Activated naive CD4-positive, alpha-beta T cell treated with anti-CD3 and anti-CD28 coated beads, Interleukin-2, amount 10 ng/mL, durations not matched to agents 7 days and 5 days (primary cell): ENCODE measurements at regions not wholly inside any gene's neighbourhood (a gene's known extent, or its start where the extent isn't known, plus 50 kb on each side); places are given as distances from the start of the nearest gene placed in this dataset.

Experiments
- CTCF ChIA-PET: fragments of 350-600 bp; sonication (Branson Sonifier 250); formaldehyde crosslinking; loops from one replicate; lab custom pipeline; 2021; ENCODE audit warnings: antibody characterized with exemption; lab: Charles Lee
- DNase-seq: peaks from one replicate; pipeline ENCODE4 v3.0.0-alpha.2; 2020
- H3K27ac Mint-ChIP-seq: one replicate; pipeline ENCODE4 v1.8.0; 2021; ENCODE audit warnings: mild to moderate bottlenecking, moderate library complexity, mixed read lengths
- H3K27me3 Mint-ChIP-seq: one replicate; pipeline ENCODE4 v1.8.0; 2021; ENCODE audit warnings: mild to moderate bottlenecking, mixed read lengths
- H3K36me3 Mint-ChIP-seq: one replicate; pipeline ENCODE4 v1.8.0; 2021; ENCODE audit warnings: mixed read lengths
- H3K4me1 Mint-ChIP-seq: one replicate; pipeline ENCODE4 v1.8.0; 2021; ENCODE audit warnings: mixed read lengths
- H3K4me3 Mint-ChIP-seq: one replicate; pipeline ENCODE4 v1.8.0; 2021; ENCODE audit warnings: mild to moderate bottlenecking, moderate library complexity, mixed read lengths
- H3K9me3 Mint-ChIP-seq: one replicate; pipeline ENCODE4 v1.8.0; 2021; ENCODE audit warnings: mixed read lengths

DNA sequence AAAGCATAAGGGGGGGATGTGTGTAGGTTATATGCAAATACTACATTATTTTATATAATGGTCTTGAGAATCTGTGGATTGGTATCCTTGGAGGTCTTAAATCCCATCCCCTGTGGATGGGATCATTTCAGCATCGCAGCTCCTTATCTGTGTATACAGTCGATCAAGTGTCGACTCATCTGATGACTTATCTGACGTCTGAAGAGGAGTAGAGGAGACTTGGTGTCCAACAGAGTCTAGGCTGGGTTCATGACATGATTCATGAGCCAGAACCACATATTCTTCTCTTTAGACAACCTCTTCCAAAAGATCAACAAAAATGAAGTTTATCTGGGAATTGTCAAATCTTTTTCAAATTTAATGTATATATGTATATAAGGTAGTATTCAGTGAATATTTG, 220.7 kb downstream of the NR2F2 start:
- CTCF ChIA-PET = no interaction called here
- Mint-ChIP-seq H3K27ac (no peak overlapping the region), H3K9me3 (peaks cover 8% of the 10 kb centered on the region), H3K4me1 (no peaks in the 10 kb centered on the region), H3K36me3 (no peaks in the 10 kb centered on the region), H3K27me3 (no peaks in the 10 kb centered on the region), H3K4me3 (no peak overlapping the region)
- DNase-seq = no peak

DNA sequence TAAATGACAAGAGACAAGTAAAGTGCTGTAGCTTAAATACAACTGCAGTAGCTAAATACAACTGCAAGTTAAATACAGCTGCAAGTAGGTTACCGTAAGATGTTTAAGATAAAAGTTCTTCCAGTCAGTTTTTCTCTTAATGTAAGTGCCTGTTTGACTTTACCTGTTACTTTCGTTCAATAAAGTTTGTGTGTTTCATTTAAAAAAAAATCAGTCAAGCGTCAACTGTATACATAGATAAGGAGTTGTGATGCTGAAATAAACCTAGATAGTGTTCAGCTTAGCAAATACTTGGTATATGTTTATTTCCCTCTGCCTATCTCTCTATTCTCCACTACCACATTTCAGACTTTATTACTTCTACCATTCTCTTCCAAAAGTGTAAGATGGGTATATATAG, 221.2 kb downstream of the NR2F2 start:
- Mint-ChIP-seq H3K4me1 (no peaks in the 10 kb centered on the region), H3K9me3 (peaks cover 8% of the 10 kb centered on the region), H3K27me3 (no peaks in the 10 kb centered on the region), H3K36me3 (no peaks in the 10 kb centered on the region), H3K4me3 (no peak overlapping the region), H3K27ac (no peak overlapping the region)
- CTCF ChIA-PET = no interaction called here
- no peak for DNase-seq

DNA sequence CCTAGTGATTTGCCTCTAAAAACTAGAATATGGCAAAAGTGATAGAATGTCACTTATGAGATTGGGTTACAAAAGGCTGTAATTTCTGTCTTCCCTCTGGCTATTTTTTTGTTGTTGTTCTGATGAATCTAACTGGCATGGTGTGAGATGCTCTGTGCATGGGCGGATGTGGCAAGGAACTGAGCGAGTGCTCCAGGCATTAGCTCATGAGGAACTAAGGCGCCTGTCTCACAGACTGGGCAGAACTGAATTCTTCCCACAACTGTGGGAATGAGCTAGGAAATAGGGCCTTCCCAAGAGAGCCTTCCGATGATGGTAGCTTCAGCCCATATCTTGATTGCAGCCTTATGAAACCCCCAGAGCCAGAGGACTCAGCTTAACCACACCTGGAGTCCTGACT, 222.5 kb downstream of the NR2F2 start:
- CTCF ChIA-PET = no interaction called here
- Mint-ChIP-seq H3K4me1 (no peaks in the 10 kb centered on the region), H3K4me3 (no peak overlapping the region), H3K27me3 (no peaks in the 10 kb centered on the region), H3K27ac (no peak overlapping the region), H3K9me3 (peaks cover 8% of the 10 kb centered on the region), H3K36me3 (no peaks in the 10 kb centered on the region)
- DNase-seq = no peak

DNA sequence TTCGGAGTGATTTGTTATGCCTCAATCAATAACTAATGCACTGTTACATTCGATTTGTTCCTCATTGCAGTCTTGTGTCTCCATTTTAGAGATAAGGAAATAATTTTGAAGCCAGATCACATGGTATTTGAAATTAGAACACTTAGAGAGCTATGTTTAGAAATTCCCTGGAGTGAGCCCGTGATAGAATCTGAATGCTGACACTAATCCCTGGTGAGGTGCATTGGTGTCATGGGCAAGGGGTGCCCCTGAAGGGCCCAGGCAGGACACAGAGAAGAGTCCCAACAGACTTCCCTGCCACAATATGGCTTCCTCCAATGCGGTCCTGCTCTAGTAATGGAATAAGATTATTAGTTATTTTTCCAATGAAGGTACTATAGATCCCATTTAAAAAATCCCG, 223.0 kb downstream of the NR2F2 start:
- Mint-ChIP-seq H3K9me3 (peaks cover 8% of the 10 kb centered on the region), H3K27ac (no peak overlapping the region), H3K27me3 (no peaks in the 10 kb centered on the region), H3K4me1 (no peaks in the 10 kb centered on the region), H3K36me3 (no peaks in the 10 kb centered on the region), H3K4me3 (no peak overlapping the region)
- CTCF ChIA-PET = no interaction called here
- no peak for DNase-seq

DNA sequence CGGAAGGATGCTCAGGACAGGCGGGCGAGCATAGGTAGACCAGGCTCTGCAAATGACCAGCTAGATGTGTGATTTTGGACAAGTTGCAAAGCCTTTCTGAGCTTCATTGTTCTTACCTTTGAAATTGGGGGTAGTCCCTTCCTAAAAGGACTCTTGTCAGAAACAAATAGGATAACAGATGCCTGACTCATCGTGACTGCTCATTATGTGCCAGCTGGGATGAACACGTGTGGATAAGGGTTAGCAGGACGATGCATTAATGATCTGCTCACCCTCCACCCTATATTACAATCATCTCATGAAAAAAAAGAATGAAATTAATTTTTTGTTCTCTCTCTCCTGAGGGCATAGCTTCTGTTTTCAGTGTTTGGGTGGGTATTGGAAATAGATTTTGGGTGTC, 223.4 kb downstream of the NR2F2 start:
- Mint-ChIP-seq H3K27me3 (no peaks in the 10 kb centered on the region), H3K36me3 (no peaks in the 10 kb centered on the region), H3K27ac (no peak overlapping the region), H3K4me1 (no peaks in the 10 kb centered on the region), H3K9me3 (peaks cover 8% of the 10 kb centered on the region), H3K4me3 (no peak overlapping the region)
- DNase-seq = no peak
- CTCF ChIA-PET = no interaction called here

DNA sequence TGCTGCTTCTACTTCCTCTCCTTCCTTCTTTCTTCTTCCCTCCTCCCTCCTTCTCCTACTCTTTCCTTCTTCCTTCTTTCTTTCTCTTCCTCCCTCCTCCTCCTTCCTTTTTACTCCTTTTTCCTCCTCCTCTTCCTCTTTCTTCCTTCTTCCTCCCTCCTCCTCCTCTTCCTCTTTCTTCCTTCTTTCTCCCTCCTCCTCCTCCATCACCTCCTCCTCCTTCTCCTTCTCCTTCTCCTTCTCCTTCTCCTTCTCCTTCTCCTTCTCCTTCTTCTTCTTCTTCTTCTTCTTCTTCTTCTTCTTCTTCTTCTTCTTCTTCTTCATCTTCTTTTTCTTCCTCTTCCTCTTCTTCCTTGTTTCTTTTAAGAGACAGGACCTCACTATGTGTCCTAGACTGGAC, 224.0 kb downstream of the NR2F2 start:
- Mint-ChIP-seq H3K27me3 (no peaks in the 10 kb centered on the region), H3K4me1 (no peaks in the 10 kb centered on the region), H3K4me3 (no peak overlapping the region), H3K27ac (no peak overlapping the region), H3K36me3 (no peaks in the 10 kb centered on the region), H3K9me3 (peaks cover 8% of the 10 kb centered on the region)
- CTCF ChIA-PET = no interaction called here
- no peak for DNase-seq

DNA sequence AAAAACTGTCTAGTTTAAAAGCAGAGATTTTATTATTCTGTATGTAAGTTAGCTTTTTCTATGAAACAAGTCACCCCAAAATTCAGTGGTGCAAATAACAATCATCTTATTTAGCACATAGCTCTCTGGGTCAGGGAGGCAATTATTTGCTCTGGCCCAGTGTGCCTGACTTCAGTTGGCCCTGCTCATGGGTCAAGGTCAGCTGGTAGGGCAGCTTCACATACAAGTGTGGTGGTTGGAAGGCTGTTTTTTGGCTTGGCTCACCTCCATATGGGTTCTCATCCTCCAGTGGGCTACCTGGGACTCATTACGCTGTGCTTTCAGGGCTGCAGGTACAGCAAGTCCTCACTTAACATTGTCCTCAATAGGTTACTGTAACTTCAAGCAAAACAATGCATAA, 228.6 kb downstream of the NR2F2 start:
- H3K4me3 Mint-ChIP-seq = no peak overlapping the region
- H3K27me3 Mint-ChIP-seq = no peaks in the 10 kb centered on the region
- no peak overlapping the region for H3K27ac Mint-ChIP-seq
- no peaks in the 10 kb centered on the region for H3K36me3 Mint-ChIP-seq
- no peaks in the 10 kb centered on the region for H3K4me1 Mint-ChIP-seq
- no peak for DNase-seq
- CTCF ChIA-PET = interaction anchor here (0.6 kb wide), 1 partner anchor 26 kb away, joined by 3 read pairs; no protein-coding TSS in a partner anchor
- peaks cover 10% of the 10 kb centered on the region for H3K9me3 Mint-ChIP-seq

DNA sequence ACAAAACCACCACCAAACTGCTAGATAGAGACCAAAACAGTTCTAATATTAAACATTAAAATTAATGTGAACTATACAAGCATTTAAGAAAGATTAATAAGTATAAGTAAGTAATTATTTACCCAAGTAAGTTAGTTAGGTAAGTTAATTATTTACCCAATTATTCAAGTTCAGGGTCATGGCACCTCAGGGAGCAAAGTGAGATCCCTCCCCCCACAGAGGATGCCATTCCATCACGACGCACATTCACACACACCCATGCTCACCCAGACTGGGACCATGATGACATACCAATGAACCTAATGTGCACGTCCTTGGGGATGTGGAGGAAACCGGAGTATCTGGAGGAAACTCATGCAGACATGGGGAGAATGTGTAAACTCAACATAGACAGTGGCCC, 229.1 kb downstream of the NR2F2 start:
- Mint-ChIP-seq H3K4me3 (no peak overlapping the region), H3K9me3 (peaks cover 10% of the 10 kb centered on the region), H3K4me1 (no peaks in the 10 kb centered on the region), H3K27ac (no peak overlapping the region), H3K27me3 (no peaks in the 10 kb centered on the region), H3K36me3 (no peaks in the 10 kb centered on the region)
- no peak for DNase-seq
- CTCF ChIA-PET = interaction anchor here (0.6 kb wide), 1 partner anchor 27 kb away, joined by 3 read pairs; no protein-coding TSS in a partner anchor

DNA sequence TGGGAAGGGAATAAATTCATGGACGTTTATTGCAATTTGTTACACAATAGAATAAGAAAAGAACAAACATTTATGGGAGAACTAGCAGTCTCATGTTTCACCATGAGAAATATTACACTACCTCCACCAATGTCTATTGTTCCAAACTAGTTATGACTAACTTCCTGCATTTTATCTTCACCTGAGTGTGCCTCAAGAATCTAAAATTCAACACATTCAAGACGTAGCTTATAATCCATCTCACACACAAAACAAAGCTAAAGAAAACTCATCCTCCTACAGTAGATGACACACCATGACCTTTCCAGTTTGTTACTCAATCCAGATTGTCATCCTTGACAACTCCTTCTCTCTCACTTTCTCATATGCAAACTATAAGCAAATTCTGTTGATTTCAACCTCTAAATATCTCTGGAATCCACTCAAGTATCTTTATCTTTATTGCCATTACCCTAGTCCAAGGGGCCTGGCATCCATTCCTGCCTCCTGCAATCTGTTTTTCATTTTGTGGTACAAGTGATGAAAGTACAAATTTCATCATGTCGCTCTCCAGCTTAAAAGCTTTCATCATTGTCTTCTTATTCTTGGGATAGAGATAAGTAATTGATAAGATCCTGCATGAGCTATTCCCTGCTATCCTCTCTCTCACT, 229.9 kb downstream of the NR2F2 start:
- DNase-seq = no peak
- CTCF ChIA-PET = no interaction called here
- no peak overlapping the region for H3K4me3 Mint-ChIP-seq
- no peaks in the 10 kb centered on the region for H3K36me3 Mint-ChIP-seq
- H3K9me3 Mint-ChIP-seq = peaks cover 7% of the 10 kb centered on the region
- no peak overlapping the region for H3K27ac Mint-ChIP-seq
- H3K27me3 Mint-ChIP-seq = no peaks in the 10 kb centered on the region
- H3K4me1 Mint-ChIP-seq = no peaks in the 10 kb centered on the region

DNA sequence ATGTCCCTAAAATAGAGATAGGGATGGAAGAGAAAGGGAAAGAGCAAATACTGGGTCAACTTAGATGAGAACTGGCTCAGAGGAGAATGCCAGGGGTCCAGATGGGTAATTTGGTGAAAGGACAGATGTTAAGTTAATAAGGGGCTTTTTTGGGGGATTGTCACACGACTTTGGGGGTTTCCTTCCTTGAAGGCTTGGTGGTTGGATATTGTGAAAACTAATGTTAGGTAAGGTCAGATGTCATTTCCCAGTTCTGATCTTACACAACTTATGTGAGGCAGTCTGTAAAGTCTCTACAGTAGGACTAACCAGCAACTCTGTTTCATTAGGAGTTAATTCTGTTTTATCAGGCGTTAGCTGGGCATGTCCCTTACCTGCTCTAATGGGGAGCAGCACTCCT, 231.1 kb downstream of the NR2F2 start:
- H3K4me1 Mint-ChIP-seq = no peaks in the 10 kb centered on the region
- CTCF ChIA-PET = no interaction called here
- H3K27me3 Mint-ChIP-seq = no peaks in the 10 kb centered on the region
- H3K9me3 Mint-ChIP-seq = peaks cover 4% of the 10 kb centered on the region
- no peak overlapping the region for H3K4me3 Mint-ChIP-seq
- no peak for DNase-seq
- H3K36me3 Mint-ChIP-seq = no peaks in the 10 kb centered on the region
- H3K27ac Mint-ChIP-seq = no peak overlapping the region

DNA sequence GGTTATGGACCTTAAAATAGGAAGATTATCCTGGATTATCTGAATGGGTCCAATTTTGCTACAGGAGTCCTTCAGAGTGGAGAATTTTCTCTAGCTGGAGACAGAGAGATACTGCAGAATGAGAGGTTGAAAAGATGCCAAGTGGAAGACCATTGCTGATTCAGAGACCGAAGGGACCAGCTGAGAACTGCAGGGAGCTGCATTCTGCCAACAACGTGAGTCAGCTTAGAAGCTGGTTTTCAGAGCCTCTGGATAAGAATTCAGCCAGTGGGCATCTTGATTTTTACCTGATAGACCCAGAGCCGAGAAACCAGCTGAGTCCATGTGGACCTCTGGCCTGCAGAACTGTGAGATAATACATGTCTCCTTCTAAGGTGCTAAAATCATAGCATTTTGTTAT, 234.0 kb downstream of the NR2F2 start:
- H3K4me3 Mint-ChIP-seq = no peak overlapping the region
- H3K9me3 Mint-ChIP-seq = peaks cover 4% of the 10 kb centered on the region
- no peaks in the 10 kb centered on the region for H3K4me1 Mint-ChIP-seq
- H3K27ac Mint-ChIP-seq = no peak overlapping the region
- no peaks in the 10 kb centered on the region for H3K36me3 Mint-ChIP-seq
- no peak for DNase-seq
- no peaks in the 10 kb centered on the region for H3K27me3 Mint-ChIP-seq
- CTCF ChIA-PET = no interaction called here

DNA sequence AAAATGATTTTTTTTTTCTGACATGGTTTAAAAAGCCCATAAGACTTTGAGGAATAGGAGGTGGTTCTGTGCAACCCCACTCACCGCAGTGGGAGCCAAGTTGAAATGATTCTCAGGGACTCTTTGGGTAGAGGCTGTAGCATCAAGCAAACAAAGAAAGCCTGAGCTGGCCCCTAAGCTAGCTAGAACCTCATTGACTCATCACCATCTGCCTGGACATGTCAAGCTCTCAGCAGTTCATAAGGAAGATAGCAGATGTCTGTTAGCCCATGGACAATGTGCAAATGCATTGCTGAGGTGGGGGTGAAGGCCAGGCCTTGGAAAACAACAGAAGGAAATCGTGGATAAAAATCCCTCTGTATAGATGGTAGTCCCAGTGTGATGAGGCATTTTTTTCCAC, 234.8 kb downstream of the NR2F2 start:
- CTCF ChIA-PET = no interaction called here
- Mint-ChIP-seq H3K27me3 (no peaks in the 10 kb centered on the region), H3K36me3 (no peaks in the 10 kb centered on the region), H3K4me1 (no peaks in the 10 kb centered on the region), H3K4me3 (no peak overlapping the region), H3K9me3 (peaks cover 4% of the 10 kb centered on the region), H3K27ac (no peak overlapping the region)
- DNase-seq = no peak

DNA sequence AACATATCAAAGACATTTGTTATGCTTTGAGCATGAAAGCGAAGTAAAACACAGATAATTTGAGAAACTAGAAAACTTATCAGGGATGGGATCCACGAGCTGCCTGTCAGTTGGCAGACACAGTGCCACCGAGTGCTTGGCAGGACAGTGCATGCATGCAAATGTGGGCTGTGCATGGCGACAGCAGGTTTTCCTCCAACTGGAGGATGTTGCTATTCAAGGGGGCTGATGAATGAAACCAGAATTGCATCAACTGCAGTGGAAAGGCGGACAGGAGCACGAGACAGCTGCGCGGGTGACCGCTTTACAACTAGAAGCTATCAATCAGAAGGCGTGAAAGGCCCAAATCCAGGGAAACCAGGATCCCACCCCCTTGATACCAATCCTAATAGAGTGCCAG, 244.3 kb downstream of the NR2F2 start:
- CTCF ChIA-PET = no interaction called here
- Mint-ChIP-seq H3K4me3 (no peak overlapping the region), H3K9me3 (no peaks in the 10 kb centered on the region), H3K27me3 (no peaks in the 10 kb centered on the region), H3K27ac (no peak overlapping the region), H3K4me1 (no peaks in the 10 kb centered on the region), H3K36me3 (no peaks in the 10 kb centered on the region)
- no peak for DNase-seq

DNA sequence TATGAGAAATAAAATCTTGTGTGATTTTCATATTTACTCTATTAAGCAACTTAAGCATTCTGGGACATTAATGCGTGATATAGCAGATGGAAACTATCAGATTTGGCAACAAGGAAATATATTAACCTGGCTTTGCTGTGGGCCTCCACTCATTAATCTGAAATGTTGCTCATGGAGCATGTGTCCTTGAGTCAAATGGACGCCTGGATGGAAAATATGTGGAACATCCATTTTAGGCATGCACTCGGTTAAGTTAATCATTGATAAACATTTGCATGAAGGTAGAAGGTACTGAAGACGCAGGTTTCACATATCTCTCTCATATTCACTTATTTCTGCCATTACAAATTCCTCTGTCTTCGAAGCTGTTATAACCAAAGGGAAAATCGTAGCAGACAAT, 246.1 kb downstream of the NR2F2 start:
- no peak overlapping the region for H3K27ac Mint-ChIP-seq
- no peak for DNase-seq
- H3K4me3 Mint-ChIP-seq = no peak overlapping the region
- CTCF ChIA-PET = no interaction called here
- H3K9me3 Mint-ChIP-seq = no peaks in the 10 kb centered on the region
- no peaks in the 10 kb centered on the region for H3K36me3 Mint-ChIP-seq
- no peaks in the 10 kb centered on the region for H3K4me1 Mint-ChIP-seq
- H3K27me3 Mint-ChIP-seq = no peaks in the 10 kb centered on the region

DNA sequence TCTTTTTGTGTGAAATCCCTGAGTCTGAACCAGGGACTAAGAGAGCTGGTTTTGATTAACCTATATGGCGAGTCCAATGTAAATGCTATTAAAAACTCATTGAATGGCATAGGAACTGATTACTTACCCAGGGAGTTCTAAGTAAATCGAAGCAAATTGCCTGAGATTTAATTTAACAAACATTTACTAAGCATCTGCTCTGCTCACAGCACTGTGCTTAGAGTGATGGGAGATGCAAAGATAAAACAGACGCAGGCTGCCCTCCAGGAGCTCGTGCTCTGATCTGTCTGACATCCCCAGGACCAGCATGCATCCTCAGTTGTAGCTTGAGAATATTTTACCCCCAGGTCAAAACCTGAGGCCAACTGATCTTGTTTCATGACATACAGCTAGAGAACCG, 247.9 kb downstream of the NR2F2 start:
- Mint-ChIP-seq H3K36me3 (no peaks in the 10 kb centered on the region), H3K4me3 (no peak overlapping the region), H3K27ac (no peak overlapping the region), H3K9me3 (no peaks in the 10 kb centered on the region), H3K27me3 (no peaks in the 10 kb centered on the region), H3K4me1 (no peaks in the 10 kb centered on the region)
- DNase-seq = no peak
- CTCF ChIA-PET = no interaction called here

DNA sequence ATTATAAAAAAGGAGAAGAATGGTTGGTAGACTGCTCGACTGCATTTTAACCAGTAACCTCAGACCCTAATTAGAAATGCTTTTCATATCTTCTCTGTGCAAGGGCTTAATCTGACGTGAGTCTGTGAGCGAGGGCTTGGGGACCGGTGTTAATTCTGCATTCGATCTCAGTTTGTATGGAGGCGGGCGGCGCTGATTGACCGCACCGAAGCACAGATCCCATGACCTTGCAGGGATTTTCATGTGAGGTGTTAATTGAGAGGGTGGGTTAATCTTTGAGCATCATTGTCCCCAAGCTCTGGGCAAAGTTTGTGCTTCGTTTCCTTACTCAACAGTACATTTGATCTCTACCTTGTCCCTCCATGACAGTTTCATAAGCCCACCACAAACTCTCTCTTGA, 250.9 kb downstream of the NR2F2 start:
- no peaks in the 10 kb centered on the region for H3K9me3 Mint-ChIP-seq
- no peaks in the 10 kb centered on the region for H3K27me3 Mint-ChIP-seq
- H3K27ac Mint-ChIP-seq = no peak overlapping the region
- no peaks in the 10 kb centered on the region for H3K4me1 Mint-ChIP-seq
- no peaks in the 10 kb centered on the region for H3K36me3 Mint-ChIP-seq
- no peak for DNase-seq
- H3K4me3 Mint-ChIP-seq = no peak overlapping the region
- CTCF ChIA-PET = no interaction called here
